ENCODE measurements at regions not wholly inside any gene's neighbourhood (a gene's known extent, or its start where the extent isn't known, plus 50 kb on each side); places are given as distances from the start of the nearest gene placed in this dataset.

DNA sequence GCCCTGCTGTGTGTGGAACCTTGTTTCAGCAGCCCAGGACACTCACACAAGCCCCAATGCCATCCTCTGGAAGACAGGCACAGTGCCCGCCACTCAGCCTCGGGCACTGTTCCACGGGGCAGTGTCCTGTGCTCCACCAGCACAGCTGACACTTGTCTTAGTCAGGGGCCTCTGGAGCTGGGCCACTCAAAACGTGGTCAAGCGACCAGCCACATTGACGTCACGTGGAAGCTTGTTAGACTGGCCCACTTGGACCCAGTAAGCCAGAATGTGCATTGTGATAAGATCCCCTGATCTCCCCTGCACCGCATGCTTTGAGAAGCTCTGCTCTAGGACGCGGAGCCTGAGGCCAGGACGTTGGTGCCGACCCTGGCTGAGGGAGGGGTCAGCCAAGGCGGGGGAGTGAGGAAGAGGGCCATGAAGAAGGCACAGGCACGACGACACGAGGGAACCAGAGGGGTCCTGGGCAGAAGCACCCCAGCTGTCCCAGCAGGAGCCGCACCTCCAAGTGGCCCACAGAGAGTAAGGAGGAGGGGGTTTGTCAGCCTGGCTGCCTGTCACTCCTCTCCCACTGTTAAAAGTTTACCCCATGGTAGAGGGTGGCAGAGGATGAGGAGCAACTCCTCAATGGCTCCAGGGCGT is 64.6 kb downstream of the LINC01488 start:
- no peak for DNase-seq

- no peak for DNase-seq
Observed at GRCh38 chr11:69546735-69547370, 65.4 kb downstream of the LINC01488 start.

DNA sequence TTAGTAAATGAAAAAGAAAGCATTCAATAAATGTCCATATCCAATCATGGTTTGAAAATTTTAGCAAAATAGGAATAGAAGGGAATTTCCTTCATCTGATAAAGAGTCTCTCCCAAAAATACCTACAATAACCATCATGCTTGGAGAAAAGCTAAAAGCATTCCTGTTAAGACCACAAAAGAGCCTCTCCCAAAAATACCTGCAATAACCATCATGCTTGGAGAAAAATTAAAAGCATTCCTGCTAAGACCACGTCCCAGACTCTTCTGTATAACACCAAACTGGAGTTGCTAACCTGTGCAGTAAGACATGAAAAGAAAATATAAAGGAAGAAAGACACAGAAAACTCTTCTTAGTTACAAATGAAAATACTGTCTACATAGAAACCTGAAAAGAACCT is 69.4 kb downstream of the LINC01488 start:
- DNase-seq: no peak

- no peak for DNase-seq
Observed at GRCh38 chr11:69551963-69552362, 70.5 kb downstream of the LINC01488 start.

DNA sequence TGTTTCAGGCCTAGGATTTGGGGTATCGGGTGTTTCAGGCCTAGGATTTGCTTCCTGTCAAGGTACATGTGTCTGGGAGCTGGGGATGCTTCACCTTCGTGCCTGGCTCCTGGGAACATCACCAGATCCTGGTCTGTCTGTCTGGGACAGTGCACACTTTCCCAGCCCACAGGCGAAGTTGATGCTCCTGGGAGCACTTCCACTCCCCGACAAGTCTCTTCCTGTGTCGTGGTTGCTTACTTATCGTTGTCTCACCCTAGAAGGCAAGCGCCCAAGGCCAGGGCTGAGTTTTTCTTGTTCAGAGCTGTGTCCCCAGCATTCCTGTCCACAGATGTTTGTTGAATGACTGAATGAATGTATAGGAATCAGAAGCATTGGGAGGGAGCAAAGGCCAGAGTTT is 71.5 kb downstream of the LINC01488 start:
- no peak for DNase-seq

DNA sequence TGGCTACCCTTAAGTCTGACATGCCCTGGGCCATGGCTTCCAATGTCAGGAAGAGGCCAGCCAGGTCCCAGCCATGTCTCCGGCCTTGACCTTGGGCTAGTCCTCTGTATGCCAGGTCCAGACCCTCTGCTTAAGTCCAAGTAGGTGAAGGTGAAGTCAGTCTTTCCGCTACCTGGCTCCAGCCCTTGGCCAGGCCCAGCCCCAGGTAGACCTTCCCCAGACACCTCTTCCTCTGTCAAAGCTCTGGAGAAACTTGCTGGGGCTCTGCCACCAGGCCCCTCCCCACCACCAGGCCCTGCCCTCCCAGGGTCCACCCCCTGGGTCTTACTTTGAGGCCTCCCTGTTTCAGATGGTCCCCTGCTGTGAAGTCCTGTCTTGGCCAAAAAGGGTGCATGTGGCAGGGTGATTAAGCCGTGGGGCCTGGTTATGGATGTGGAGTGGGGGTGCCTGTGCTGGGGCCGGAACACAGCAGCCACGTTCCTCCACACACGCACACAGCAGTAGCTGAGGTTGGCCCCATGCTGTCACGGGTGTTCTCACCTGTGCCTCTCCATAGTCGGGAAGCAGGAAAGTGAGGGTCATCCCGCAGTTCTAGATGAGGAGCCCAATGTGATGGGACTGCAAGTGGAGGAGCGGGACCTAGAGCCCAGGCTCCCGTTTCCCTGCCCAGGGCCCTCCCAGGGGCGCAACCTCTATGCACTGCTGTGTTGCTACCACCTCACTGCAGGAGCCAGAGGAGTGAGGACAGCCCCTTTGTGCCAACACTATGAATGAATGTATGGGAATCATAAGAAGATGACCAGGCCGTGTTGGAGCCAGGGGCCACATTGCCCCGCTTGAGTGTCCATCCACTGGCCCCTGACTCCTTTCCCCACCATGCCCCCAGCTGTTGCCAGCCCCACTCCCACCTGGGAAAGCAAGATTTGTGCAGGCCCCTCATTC is 72.2 kb downstream of the LINC01488 start:
- DNase-seq: no peak

- no peak for DNase-seq
Observed at GRCh38 chr11:69554849-69555248, 73.4 kb downstream of the LINC01488 start.

- DNase-seq: no peak
Observed at GRCh38 chr11:69557266-69557665, 75.8 kb downstream of the LINC01488 start.

DNA sequence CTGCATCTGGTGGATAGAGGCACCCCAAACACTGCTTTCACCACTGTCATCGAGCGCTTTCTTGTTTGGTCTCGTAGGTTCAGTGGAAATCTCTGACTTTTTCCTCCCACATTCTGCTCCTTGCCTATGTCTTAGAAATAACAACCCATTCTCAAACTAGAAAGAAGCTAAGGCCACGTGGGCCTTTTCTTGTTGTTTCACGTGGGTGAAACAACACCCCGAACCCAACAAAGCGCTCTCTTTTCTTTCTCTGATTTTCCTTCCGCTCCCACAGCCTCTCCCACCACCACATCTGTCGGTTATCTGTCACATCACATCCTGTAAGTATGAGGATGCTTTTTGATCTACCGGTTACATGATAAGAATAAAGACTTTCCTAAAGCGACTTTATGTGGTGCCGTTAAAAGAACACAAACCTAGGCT is 77.1 kb downstream of the LINC01488 start:
- peak; percentile 43 for DNase-seq

DNA sequence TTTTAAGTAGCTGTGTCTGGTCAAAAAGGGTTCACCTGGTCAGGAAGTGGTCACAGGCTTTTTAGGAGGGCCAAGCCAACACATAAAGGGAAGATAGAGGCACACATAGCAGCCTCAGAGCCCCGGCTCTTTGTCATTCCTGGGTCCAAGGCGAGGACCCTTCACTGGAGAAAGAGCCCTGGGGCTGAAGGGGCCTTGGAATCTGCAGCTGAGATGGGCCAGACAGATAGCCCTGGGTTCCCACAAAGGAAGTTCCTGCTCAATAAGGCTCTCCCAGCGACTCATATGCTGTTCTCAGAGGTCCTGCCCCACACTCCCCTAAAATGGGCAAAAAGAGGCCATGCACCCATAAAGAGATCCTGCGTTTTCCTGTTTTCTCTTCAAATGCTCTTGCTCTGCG is 77.7 kb downstream of the LINC01488 start:
- no peak for DNase-seq

DNA sequence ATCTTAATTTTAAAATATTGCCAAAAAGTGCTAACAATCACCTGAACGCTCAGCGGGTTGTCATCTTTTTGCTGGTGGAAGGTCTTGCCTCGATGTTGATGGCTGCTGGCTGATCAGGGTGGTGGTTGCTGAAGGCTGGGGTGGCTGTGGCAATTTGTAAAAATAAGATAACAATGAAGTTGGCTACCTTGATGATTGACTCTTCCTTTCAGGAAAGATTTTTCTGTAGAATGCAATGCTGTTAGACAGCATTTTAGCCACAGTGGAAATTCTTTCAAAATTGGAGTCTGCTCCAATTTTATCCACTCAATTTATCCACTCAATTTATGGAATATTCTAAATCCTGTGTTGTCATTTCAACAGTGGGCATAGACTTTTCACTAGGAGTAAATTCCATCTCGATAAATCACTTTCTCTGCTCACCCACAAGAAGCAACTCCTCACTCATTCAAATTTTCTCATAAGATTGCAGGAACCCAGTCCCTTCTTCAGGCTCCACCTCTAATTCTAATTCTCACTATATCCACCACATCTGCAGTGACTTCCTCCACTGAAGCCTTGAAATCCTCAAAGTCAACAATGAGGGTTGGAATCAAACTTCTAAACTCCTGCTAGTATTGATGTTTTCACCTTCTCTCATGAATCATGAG is 78.8 kb downstream of the LINC01488 start:
- DNase-seq: no peak

- DNase-seq: no peak
Observed at GRCh38 chr11:69562302-69562701, 78.7 kb upstream of the CCND1 start.

DNA sequence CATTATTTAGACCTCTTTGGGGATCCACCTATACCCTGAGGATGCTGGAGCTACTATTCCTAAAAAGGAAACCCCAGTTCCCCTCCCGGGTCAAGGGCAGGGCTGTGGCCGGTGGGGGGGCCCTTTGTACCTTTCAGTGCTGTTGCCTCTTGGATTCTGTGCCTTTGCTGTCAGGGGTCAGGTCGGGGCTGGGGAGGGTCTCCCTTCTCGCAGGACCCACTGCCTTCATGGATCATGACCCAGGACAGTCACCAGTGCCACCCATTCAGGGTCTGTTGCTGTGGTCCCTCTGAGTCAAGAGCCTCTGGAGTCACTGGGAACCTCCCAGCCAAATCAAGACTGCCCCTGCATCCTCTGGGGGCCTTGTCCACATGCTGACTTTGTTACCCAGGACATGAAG is 78.1 kb upstream of the CCND1 start:
- no peak for DNase-seq

DNA sequence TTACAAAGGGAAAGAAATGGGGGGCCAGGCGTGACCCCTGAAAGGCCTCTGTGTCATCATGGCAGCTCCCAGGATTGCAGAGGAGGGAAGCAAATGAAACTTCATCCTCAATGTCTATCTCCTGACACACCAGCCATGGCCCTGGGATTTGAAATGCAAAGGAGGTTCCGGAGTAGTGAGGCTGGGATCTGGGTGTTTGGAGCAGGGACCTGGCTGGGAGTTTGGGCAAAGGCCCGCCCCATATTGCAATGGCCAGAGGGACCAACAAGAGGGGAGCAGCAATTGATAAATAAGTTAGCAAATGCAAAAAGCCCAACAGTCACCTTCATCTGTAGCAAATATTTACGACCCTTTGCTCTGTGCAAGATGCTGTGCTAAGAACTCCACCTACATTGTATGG is 77.7 kb upstream of the CCND1 start:
- no peak for DNase-seq

DNA sequence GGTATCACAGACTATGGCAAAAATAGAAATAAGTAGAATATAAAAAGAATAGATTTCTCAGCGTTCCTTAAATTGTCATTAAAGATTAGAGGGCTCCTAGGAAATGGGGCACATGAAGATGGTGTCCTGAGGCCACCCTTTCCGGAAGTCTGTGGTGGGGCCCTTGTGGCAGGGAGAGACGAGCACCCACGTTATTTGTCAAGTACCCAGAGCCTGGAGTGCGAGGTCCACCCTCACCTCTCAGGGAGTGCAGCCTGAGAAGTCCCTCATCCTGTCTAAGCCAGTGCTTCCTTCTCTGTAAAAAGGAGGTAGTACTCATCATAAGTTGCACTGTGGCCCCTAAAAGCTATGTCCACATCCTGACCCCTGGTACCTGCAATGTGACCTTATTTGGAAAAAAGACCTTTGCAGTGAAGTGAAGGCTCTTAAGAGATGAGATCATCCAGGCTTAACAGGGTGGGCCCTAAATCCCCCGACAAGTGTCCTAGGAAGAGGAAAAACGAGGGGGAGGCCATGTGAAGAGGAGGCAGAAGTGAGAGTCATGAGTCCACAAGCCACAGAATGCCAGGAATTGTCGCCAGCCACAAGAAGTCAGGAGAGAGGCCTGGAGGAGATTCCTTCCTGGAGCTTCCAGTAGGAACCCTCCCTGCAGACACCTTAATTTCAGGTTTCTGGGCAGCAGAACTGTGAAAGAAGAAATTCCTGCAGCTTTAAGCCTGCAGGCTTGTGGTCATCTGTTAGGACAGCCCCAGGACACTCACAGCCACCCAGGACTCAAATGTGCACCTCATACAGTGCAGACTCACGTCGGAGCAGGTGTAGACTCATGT is 76.8 kb upstream of the CCND1 start:
- DNase-seq: no peak

DNA sequence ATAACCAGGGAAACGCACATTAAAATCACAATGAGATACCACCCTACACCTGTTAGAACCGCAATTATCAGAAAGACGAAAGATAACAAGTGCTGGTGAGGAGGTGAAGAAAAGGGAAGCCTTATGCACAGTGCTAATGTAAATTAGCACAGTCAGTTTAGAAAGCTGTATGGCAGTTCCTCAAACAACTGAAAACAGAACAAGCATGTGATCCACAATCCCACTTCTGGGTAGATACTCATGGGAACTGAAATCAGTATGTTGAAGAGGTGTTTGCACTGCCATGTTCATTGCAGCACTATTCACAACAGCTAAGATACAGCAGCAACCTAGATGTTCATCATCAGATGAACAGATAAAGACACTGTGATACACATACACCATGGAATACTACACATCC is 75.0 kb upstream of the CCND1 start:
- no peak for DNase-seq

DNA sequence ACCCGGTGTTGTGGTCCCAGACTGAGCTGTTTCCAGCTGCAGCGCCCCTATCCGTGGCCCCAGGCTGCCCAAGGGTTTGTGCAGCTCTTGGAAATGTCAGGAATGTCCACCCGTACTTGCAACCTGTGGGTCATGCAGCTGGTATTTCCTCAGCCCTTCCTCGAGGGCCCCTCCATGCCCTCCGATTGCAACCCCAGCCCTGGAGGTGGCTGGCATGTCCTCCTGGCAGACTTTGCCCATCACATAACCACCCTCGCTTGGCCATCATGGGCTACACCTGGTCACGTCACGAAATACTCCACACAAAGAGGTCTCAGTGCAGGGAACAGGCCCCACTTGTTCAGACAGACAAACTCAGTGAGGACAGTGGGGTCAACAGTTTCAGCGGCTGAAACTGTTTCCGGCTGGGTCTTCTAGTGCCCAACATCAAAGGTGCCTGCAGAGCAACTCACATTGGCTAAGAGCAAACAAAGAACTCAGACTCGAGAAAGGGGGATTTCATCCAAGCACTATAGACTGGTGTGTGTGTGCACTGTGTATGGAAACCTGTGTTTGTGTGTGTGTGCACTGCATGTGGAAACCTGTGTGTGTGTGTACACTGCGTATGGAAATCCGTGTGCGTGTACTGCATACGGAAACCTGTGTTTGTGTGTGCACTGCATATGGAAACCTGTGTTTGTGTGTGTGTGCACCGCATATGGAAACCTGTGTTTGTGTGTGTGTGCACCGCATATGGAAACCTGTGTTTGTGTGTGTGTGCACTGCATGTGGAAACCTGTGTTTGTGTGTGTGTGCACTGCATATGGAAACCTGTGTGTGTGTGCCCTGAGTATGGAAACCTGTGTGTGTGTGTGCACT is 72.8 kb upstream of the CCND1 start:
- no peak for DNase-seq

- DNase-seq: no peak
Observed at GRCh38 chr11:69568809-69569097, 72.2 kb upstream of the CCND1 start.

GRCh38 chr11:69569306-69570200 is 71.4 kb upstream of the CCND1 start:
- DNase-seq: no peak

- DNase-seq: no peak
Observed at GRCh38 chr11:69572233-69572860, 68.6 kb upstream of the CCND1 start.
